Peyer's patch (tissue), 4 donors: ENCODE measurements at regions not wholly inside any gene's neighbourhood (a gene's known extent, or its start where the extent isn't known, plus 50 kb on each side); places are given as distances from the start of the nearest gene placed in this dataset.

ENCODE experiments used
- POLR2A ChIP-seq, 2 donors: fragments of 450-650 bp; IDR thresholded peaks; one replicate each; pipeline ENCODE4 v1.5.1; 2017; ENCODE audit warnings: antibody characterized with exemption in 2 of 2, mild to moderate bottlenecking in 2 of 2, moderate library complexity in 2 of 2
- TF ChIP-seq, protein P1 (sequence below), 6 experiments: fragments of 450-650 bp in 4 of 6; fragments of 200-600 bp in 2 of 6; sonication (generic) in 1 of 6; IDR thresholded peaks; one replicate each; pipeline ENCODE4 v1.5.1; 2017 to 2019; ENCODE audit warnings: antibody characterized with exemption in 6 of 6, mild to moderate bottlenecking in 3 of 6, moderate library complexity in 1 of 6

DNA sequence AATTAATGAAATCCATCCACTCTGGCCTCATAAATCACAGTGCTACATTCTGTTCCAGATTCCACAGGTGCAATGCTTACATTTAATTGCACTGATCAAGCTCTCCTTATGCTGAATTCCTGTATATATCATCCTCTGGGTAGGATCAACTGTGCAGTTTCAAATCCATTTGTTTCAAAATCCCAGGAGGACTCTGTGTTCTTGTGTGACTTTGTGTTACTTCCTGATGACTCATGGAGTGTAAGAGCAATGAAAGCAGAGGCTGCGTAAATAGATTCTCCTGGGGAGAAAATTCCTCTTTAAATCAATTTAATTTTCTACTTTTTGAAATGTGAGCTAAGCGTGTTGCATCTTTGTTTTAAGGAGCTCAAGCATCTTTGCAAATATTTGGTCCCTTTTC is 752.7 kb downstream of the METTL15 start:
- TF ChIP-seq, protein P1, sequence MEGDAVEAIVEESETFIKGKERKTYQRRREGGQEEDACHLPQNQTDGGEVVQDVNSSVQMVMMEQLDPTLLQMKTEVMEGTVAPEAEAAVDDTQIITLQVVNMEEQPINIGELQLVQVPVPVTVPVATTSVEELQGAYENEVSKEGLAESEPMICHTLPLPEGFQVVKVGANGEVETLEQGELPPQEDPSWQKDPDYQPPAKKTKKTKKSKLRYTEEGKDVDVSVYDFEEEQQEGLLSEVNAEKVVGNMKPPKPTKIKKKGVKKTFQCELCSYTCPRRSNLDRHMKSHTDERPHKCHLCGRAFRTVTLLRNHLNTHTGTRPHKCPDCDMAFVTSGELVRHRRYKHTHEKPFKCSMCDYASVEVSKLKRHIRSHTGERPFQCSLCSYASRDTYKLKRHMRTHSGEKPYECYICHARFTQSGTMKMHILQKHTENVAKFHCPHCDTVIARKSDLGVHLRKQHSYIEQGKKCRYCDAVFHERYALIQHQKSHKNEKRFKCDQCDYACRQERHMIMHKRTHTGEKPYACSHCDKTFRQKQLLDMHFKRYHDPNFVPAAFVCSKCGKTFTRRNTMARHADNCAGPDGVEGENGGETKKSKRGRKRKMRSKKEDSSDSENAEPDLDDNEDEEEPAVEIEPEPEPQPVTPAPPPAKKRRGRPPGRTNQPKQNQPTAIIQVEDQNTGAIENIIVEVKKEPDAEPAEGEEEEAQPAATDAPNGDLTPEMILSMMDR (IDR thresholded peaks at IDR 0.05): no peak
- TF ChIP-seq POLR2A (IDR thresholded peaks at IDR 0.05): no peak
